SK-N-SH (cell line): ENCODE measurements at regions not wholly inside any gene's neighbourhood (a gene's known extent, or its start where the extent isn't known, plus 50 kb on each side); places are given as distances from the start of the nearest gene placed in this dataset.

Experiments
- CTCF ChIA-PET: fragments of 300-600, 350-600 bp; formaldehyde crosslinking; extraction: SDS; loops from one replicate; lab custom pipeline; 2021; lab: Yijun Ruan, JAX
- POLR2A ChIA-PET: fragments of 350-600 bp; sonication (Branson Sonifier 250); formaldehyde crosslinking; extraction: SDS; loops from one replicate; lab custom pipeline; 2020; ENCODE audit warnings: antibody characterized with exemption, inconsistent platforms; lab: Yijun Ruan, JAX
- DNase-seq: peaks from one replicate; pipeline ENCODE4 v3.0.0; 2012
- H2AFZ ChIP-seq: fragments of 200-600 bp; sonication (generic); 2 replicates; pipeline ENCODE4 v1.8.1; 2016; ENCODE audit warnings: antibody characterized with exemption, mild to moderate bottlenecking, low read depth
- H3F3A ChIP-seq: fragments of 200-600 bp; sonication (generic); replicated peaks from 2 replicates; pipeline ENCODE3; 2016; ENCODE audit warnings: antibody characterized with exemption, mild to moderate bottlenecking; ENCODE audit not compliant: insufficient read depth
- H3K27ac ChIP-seq, 2 experiments: fragments of 200-500 bp in 1 of 2; fragments of 200-600 bp in 1 of 2; sonication (Bioruptor generic) in 1 of 2; sonication (generic), shearing (Covaris generic) in 1 of 2; 2 replicates each; pipeline versions ENCODE4 v1.5.1 to v1.6.1; 2014 to 2016; ENCODE audit warnings: low read depth in 2 of 2, inconsistent platforms in 1 of 2, low read length in 1 of 2, mild to moderate bottlenecking in 1 of 2, mixed read lengths in 1 of 2
- H3K27me3 ChIP-seq: fragments of 200-600 bp; sonication (generic), shearing (Covaris generic); 2 replicates; pipeline ENCODE4 v1.6.1; 2016; ENCODE audit warnings: mixed run types; ENCODE audit not compliant: insufficient read depth
- H3K36me3 ChIP-seq, 2 experiments: fragments of 200-500 bp in 1 of 2; fragments of 200-600 bp in 1 of 2; sonication (Bioruptor generic) in 1 of 2; sonication (generic) in 1 of 2; replicated peaks in 1 of 2; 2 replicates each; pipeline versions ENCODE3 to v1.5.1; 2014 to 2016; ENCODE audit warnings: low read length in 1 of 2, mild to moderate bottlenecking in 1 of 2; ENCODE audit not compliant: insufficient read depth in 2 of 2, control insufficient read depth in 1 of 2
- H3K4me1 ChIP-seq, 2 experiments: fragments of 200-500 bp in 1 of 2; fragments of 200-600 bp in 1 of 2; sonication (Bioruptor generic) in 1 of 2; sonication (generic), shearing (Covaris generic) in 1 of 2; 2 replicates each; pipeline versions ENCODE4 v1.5.1 to v1.6.1; 2014 to 2016; ENCODE audit warnings: low read depth in 1 of 2, low read length in 1 of 2, mixed run types in 1 of 2; ENCODE audit not compliant: insufficient read depth in 2 of 2, control insufficient read depth in 1 of 2
- H3K4me2 ChIP-seq: fragments of 200-600 bp; sonication (generic), shearing (Covaris generic); 2 replicates; pipeline ENCODE4 v1.6.1; 2017; ENCODE audit warnings: mixed run types
- H3K4me3 ChIP-seq, 2 experiments: fragments of 200-500 bp in 1 of 2; fragments of 200-600 bp in 1 of 2; sonication (Bioruptor generic) in 1 of 2; sonication (generic), shearing (Covaris generic) in 1 of 2; 2 replicates each; pipeline versions ENCODE4 v1.5.1 to v1.8.1; 2014 to 2016; ENCODE audit warnings: low read depth in 2 of 2, inconsistent platforms in 1 of 2, low read length in 1 of 2, mild to moderate bottlenecking in 1 of 2, mixed read lengths in 1 of 2, moderate library complexity in 1 of 2
- H3K79me2 ChIP-seq: fragments of 200-600 bp; sonication (generic); 2 replicates; pipeline ENCODE4 v1.8.1; 2017; ENCODE audit warnings: mild to moderate bottlenecking; ENCODE audit not compliant: insufficient read depth
- H3K9ac ChIP-seq: fragments of 200-600 bp; sonication (generic); 2 replicates; pipeline ENCODE4 v1.6.1; 2017; ENCODE audit warnings: mixed run types
- H3K9me2 ChIP-seq: fragments of 200-600 bp; sonication (generic); 2 replicates; pipeline ENCODE4 v1.6.1; 2017; ENCODE audit warnings: mixed run types
- H3K9me3 ChIP-seq: fragments of 200-600 bp; sonication (generic); 2 replicates; pipeline ENCODE4 v1.6.1; 2017; ENCODE audit warnings: mixed run types, mild to moderate bottlenecking, moderate library complexity
- H4K20me1 ChIP-seq: fragments of 200-600 bp; sonication (generic); 2 replicates; pipeline ENCODE4 v1.6.1; 2017; ENCODE audit warnings: mild to moderate bottlenecking, mixed run types; ENCODE audit not compliant: insufficient read depth
- CHD2 ChIP-seq: fragments of 150-350 bp; IDR thresholded peaks from 2 replicates; pipeline ENCODE4 v1.6.1; 2018; ENCODE audit warnings: low read length; ENCODE audit not compliant: partially characterized antibody
- EZH2phosphoT487 ChIP-seq: fragments of 200-600 bp; sonication (generic); IDR thresholded peaks from 2 replicates; pipeline ENCODE4 v1.6.1; 2017; ENCODE audit warnings: low read depth, mixed run types, mild to moderate bottlenecking, antibody characterized with exemption, moderate library complexity, borderline replicate concordance
- FOSL2 ChIP-seq: IDR thresholded peaks from 2 replicates; pipeline ENCODE4 v1.4.0; 2012; ENCODE audit warnings: low read depth, mild to moderate bottlenecking, moderate library complexity, borderline replicate concordance
- FOXJ3 ChIP-seq: sonication (generic); formaldehyde crosslinking; IDR thresholded peaks from 2 replicates; pipeline ENCODE4 v1.5.1; 2020; ENCODE audit warnings: mild to moderate bottlenecking, missing genetic modification reagents
- GABPA ChIP-seq: IDR thresholded peaks from 2 replicates; pipeline ENCODE4 v1.4.0; 2012; ENCODE audit warnings: low read depth, mild to moderate bottlenecking
- MXI1 ChIP-seq: IDR thresholded peaks from 2 replicates; pipeline ENCODE4 v1.6.1; 2012; ENCODE audit warnings: mild to moderate bottlenecking, low read depth, low read length, improper control_type of control experiment
- NFIC ChIP-seq: IDR thresholded peaks from 2 replicates; pipeline ENCODE4 v1.4.0; 2012; ENCODE audit warnings: borderline replicate concordance
- POLR2AphosphoS5 ChIP-seq: IDR thresholded peaks from 2 replicates; pipeline ENCODE4 v1.6.1; 2012; ENCODE audit warnings: low read depth, low read length
- RCOR1 ChIP-seq: fragments of 150-350 bp; IDR thresholded peaks from 2 replicates; pipeline ENCODE4 v1.6.1; 2017; ENCODE audit warnings: antibody characterized with exemption, low read length
- SIN3A ChIP-seq: IDR thresholded peaks from 2 replicates; pipeline ENCODE4 v1.6.1; 2012; ENCODE audit warnings: low read depth, mild to moderate bottlenecking, low read length, moderate library complexity, borderline replicate concordance
- whole genome bisulfite sequencing: methylation state at CpG from one replicate; pipeline ENCODE4 v1.1.6; 2017; ENCODE audit warnings: low lambda C conversion rate; 5-methylcytosine and 5-hydroxymethylcytosine counted together
- TF ChIP-seq, protein P1 (sequence below): IDR thresholded peaks from 2 replicates; pipeline ENCODE4; 2012
- TF ChIP-seq, protein P2 (sequence below): IDR thresholded peaks from 2 replicates; pipeline ENCODE4 v1.4.0; 2012; ENCODE audit warnings: low read depth
- TF ChIP-seq, protein P3 (sequence below): fragments of 150-350 bp; IDR thresholded peaks from 2 replicates; pipeline ENCODE4 v1.6.1; 2016; ENCODE audit warnings: mild to moderate bottlenecking, low read depth, low read length
- TF ChIP-seq, protein P4 (sequence below): fragments of 200-600 bp; sonication (generic); IDR thresholded peaks from 2 replicates; pipeline ENCODE4 v1.6.1; 2017; ENCODE audit warnings: antibody characterized with exemption, mild to moderate bottlenecking, moderate library complexity

DNA sequence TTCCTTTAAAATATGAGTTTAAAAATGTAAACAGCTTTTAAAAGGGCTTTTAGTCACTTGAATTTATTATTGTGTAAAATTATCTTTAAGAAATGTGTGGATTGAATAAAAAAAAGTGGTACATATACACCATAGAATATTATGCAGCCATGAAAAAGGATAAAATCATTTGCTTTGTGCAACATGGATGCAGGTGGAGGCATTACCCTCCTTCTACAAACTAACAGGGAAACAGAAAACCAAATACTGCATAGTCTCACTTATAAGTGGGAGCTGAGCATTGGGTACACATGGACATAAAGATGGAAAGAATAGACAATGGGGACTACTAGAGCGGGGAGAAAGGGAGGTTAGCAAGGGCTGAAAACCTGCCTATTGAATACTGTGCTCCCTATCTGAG is 999.3 kb downstream of the SLITRK5 start:
- WGBS, result 17% methylated on average over 1 of the region's 1 CpG
- DNase-seq, result no peak
- H3K4me2 ChIP-seq, result no peak overlapping the region
- H4K20me1 ChIP-seq, result no peaks in the 10 kb centered on the region
- no peaks in the 10 kb centered on the region; the same call in 1 of the 2 replicates for H3K9me3 ChIP-seq
- no peaks in the 10 kb centered on the region for H3K79me2 ChIP-seq
- TF ChIP-seq FOXJ3 (CRISPR knock-in tag) (no peak), POLR2AphosphoS5 (no peak), GABPA (no peak), CHD2 (no peak), FOSL2 (no peak), EZH2phosphoT487 (no peak), MXI1 (no peak), SIN3A (no peak), RCOR1 (no peak)
- TF ChIP-seq, protein P1, sequence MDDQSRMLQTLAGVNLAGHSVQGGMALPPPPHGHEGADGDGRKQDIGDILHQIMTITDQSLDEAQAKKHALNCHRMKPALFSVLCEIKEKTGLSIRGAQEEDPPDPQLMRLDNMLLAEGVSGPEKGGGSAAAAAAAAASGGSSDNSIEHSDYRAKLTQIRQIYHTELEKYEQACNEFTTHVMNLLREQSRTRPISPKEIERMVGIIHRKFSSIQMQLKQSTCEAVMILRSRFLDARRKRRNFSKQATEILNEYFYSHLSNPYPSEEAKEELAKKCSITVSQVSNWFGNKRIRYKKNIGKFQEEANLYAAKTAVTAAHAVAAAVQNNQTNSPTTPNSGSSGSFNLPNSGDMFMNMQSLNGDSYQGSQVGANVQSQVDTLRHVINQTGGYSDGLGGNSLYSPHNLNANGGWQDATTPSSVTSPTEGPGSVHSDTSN, result no peak
- TF ChIP-seq, protein P2, sequence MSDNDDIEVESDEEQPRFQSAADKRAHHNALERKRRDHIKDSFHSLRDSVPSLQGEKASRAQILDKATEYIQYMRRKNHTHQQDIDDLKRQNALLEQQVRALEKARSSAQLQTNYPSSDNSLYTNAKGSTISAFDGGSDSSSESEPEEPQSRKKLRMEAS, result no peak
- TF ChIP-seq, protein P3, sequence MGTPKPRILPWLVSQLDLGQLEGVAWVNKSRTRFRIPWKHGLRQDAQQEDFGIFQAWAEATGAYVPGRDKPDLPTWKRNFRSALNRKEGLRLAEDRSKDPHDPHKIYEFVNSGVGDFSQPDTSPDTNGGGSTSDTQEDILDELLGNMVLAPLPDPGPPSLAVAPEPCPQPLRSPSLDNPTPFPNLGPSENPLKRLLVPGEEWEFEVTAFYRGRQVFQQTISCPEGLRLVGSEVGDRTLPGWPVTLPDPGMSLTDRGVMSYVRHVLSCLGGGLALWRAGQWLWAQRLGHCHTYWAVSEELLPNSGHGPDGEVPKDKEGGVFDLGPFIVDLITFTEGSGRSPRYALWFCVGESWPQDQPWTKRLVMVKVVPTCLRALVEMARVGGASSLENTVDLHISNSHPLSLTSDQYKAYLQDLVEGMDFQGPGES, result no peak
- TF ChIP-seq, protein P4, sequence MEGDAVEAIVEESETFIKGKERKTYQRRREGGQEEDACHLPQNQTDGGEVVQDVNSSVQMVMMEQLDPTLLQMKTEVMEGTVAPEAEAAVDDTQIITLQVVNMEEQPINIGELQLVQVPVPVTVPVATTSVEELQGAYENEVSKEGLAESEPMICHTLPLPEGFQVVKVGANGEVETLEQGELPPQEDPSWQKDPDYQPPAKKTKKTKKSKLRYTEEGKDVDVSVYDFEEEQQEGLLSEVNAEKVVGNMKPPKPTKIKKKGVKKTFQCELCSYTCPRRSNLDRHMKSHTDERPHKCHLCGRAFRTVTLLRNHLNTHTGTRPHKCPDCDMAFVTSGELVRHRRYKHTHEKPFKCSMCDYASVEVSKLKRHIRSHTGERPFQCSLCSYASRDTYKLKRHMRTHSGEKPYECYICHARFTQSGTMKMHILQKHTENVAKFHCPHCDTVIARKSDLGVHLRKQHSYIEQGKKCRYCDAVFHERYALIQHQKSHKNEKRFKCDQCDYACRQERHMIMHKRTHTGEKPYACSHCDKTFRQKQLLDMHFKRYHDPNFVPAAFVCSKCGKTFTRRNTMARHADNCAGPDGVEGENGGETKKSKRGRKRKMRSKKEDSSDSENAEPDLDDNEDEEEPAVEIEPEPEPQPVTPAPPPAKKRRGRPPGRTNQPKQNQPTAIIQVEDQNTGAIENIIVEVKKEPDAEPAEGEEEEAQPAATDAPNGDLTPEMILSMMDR, result no peak
- H3K4me3 ChIP-seq, result no peak overlapping the region
- no peak overlapping the region for H3K9ac ChIP-seq
- CTCF ChIA-PET, result no interaction called here
- H3K4me1 ChIP-seq, result no peaks in the 10 kb centered on the region
- no peak overlapping the region for H3K27ac ChIP-seq
- POLR2A ChIA-PET, result no interaction called here
- no peaks in the 10 kb centered on the region for H3K36me3 ChIP-seq
- no peaks in the 10 kb centered on the region for H3K9me2 ChIP-seq
- H3K27me3 ChIP-seq, result no peaks in the 10 kb centered on the region
- no peak overlapping the region for H2AFZ ChIP-seq
- no peaks in the 10 kb centered on the region for H3F3A ChIP-seq

DNA sequence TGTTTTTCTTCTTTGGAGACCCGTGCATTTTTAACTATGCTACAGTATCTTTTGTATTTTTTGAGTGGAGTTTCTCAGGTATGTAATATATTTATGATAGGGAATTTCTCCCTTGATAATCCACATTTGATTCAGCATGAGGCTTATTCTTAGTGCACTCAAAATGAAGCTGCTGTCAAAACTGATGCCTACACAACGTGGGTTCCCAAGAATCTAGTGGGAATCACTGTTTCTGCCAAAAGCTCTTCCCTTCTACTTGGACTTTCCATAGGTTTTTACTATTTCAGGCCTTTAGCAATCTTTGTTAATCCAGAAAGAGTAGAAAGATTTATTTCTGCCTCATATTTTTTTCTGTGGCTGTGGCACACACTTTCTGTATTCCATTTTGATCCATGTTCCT is 1003.7 kb downstream of the SLITRK5 start:
- Histone ChIP-seq H3K4me1 (no peaks in the 10 kb centered on the region), H3K27ac (no peak overlapping the region), H3K36me3 (no peaks in the 10 kb centered on the region), H3K27me3 (no peaks in the 10 kb centered on the region), H3K4me2 (no peak overlapping the region), H3K4me3 (no peak overlapping the region), H2AFZ (no peak overlapping the region), H3K79me2 (no peaks in the 10 kb centered on the region), H3K9me2 (no peaks in the 10 kb centered on the region), H3F3A (no peaks in the 10 kb centered on the region), H3K9me3 (no peaks in the 10 kb centered on the region; the same call in 1 of the 2 replicates), H4K20me1 (no peaks in the 10 kb centered on the region), H3K9ac (no peak overlapping the region)
- WGBS, result 24% methylated on average over 2 of the region's 2 CpGs
- no peak for DNase-seq
- POLR2A ChIA-PET, result no interaction called here
- CTCF ChIA-PET, result interaction anchor here (1.2 kb wide), 1 partner anchor 1021 kb away, joined by 4 read pairs; no protein-coding TSS in a partner anchor
- TF ChIP-seq, protein P2, result no peak
- TF ChIP-seq NFIC, result no peak
- TF ChIP-seq FOXJ3 (CRISPR knock-in tag), result no peak
